Osteoblast (primary cell): ENCODE measurements at regions not wholly inside any gene's neighbourhood (a gene's known extent, or its start where the extent isn't known, plus 50 kb on each side); places are given as distances from the start of the nearest gene placed in this dataset.

ENCODE experiments used
- DNase-seq: peaks from one replicate; pipeline ENCODE4 v3.0.0; 2011; ENCODE audit warnings: low spot score, mixed read lengths; ENCODE audit not compliant: insufficient read length; ENCODE audit errors: missing footprints
- H2AFZ ChIP-seq: 2 replicates; pipeline ENCODE4 v1.6.0; 2011; ENCODE audit warnings: mild to moderate bottlenecking, low read length
- H3K27ac ChIP-seq: 2 replicates; pipeline ENCODE4 v1.5.1; 2011; ENCODE audit warnings: mild to moderate bottlenecking, low read depth, low read length, moderate library complexity
- H3K27me3 ChIP-seq: 2 replicates; pipeline ENCODE4 v1.6.0; 2012; ENCODE audit warnings: mild to moderate bottlenecking, control low read depth, inconsistent platforms, low read length, moderate library complexity; ENCODE audit not compliant: insufficient read depth
- H3K36me3 ChIP-seq: 2 replicates; pipeline ENCODE4 v1.5.1; 2011; ENCODE audit warnings: mild to moderate bottlenecking, low read length, control low read depth, moderate library complexity; ENCODE audit not compliant: insufficient read depth
- H3K4me1 ChIP-seq: 2 replicates; pipeline ENCODE4 v1.5.1; 2011; ENCODE audit warnings: mild to moderate bottlenecking, low read length, control low read depth, moderate library complexity; ENCODE audit not compliant: insufficient read depth
- H3K4me2 ChIP-seq: 2 replicates; pipeline ENCODE4 v1.6.0; 2011; ENCODE audit warnings: mild to moderate bottlenecking, low read length; ENCODE audit not compliant: insufficient read depth
- H3K4me3 ChIP-seq: fragments of 200-600 bp; sonication (generic); 3 replicates; pipeline ENCODE4 v1.5.1; 2012; ENCODE audit warnings: mild to moderate bottlenecking, low read length, inconsistent platforms; ENCODE audit not compliant: insufficient read depth
- H3K79me2 ChIP-seq: 2 replicates; pipeline ENCODE4 v1.6.0; 2012; ENCODE audit warnings: mild to moderate bottlenecking, low read length, control low read depth, inconsistent platforms; ENCODE audit not compliant: insufficient read depth
- H3K9me3 ChIP-seq: 2 replicates; pipeline ENCODE4 v1.5.1; 2011; ENCODE audit warnings: low read depth, low read length, control low read depth
- H4K20me1 ChIP-seq: 2 replicates; pipeline ENCODE4 v1.6.0; 2012; ENCODE audit warnings: mild to moderate bottlenecking, low read length, control low read depth; ENCODE audit not compliant: insufficient read depth
- TF ChIP-seq, protein P1 (sequence below): IDR thresholded peaks from 2 replicates; pipeline ENCODE4 v1.5.1; 2011; ENCODE audit warnings: mild to moderate bottlenecking, low read depth, low read length, moderate library complexity; ENCODE audit errors: extremely low read depth

DNA sequence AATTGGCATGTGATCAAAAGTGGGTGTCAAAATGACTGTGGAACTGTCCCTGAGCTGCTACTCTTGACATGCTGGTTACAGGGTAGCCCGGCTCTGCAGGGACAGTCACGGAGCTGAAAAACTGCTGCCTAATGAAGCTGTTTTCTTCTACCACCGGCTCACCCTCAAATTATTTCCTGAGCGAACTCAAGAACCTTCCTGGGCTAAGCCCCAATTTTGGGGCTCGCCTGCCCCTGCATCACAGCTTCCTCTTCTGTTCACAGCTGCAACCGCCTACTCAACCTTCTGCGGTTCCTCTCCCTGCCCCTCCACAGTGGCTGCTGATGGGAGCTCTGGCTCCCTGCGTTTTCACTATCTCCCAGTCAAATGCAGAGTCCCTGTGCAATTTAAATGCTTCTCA, 110.8 kb upstream of the MLN start:
- Histone ChIP-seq H4K20me1 (no peaks in the 10 kb centered on the region), H3K4me2 (no peak overlapping the region), H3K4me1 (no peaks in the 10 kb centered on the region), H3K79me2 (no peaks in the 10 kb centered on the region), H3K36me3 (no peaks in the 10 kb centered on the region), H3K27ac (no peak overlapping the region), H2AFZ (no peak overlapping the region), H3K4me3 (no peak overlapping the region), H3K9me3 (no peaks in the 10 kb centered on the region), H3K27me3 (peaks cover 27% of the 10 kb centered on the region)
- TF ChIP-seq, protein P1, sequence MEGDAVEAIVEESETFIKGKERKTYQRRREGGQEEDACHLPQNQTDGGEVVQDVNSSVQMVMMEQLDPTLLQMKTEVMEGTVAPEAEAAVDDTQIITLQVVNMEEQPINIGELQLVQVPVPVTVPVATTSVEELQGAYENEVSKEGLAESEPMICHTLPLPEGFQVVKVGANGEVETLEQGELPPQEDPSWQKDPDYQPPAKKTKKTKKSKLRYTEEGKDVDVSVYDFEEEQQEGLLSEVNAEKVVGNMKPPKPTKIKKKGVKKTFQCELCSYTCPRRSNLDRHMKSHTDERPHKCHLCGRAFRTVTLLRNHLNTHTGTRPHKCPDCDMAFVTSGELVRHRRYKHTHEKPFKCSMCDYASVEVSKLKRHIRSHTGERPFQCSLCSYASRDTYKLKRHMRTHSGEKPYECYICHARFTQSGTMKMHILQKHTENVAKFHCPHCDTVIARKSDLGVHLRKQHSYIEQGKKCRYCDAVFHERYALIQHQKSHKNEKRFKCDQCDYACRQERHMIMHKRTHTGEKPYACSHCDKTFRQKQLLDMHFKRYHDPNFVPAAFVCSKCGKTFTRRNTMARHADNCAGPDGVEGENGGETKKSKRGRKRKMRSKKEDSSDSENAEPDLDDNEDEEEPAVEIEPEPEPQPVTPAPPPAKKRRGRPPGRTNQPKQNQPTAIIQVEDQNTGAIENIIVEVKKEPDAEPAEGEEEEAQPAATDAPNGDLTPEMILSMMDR, result no peak
- DNase-seq, result no peak

DNA sequence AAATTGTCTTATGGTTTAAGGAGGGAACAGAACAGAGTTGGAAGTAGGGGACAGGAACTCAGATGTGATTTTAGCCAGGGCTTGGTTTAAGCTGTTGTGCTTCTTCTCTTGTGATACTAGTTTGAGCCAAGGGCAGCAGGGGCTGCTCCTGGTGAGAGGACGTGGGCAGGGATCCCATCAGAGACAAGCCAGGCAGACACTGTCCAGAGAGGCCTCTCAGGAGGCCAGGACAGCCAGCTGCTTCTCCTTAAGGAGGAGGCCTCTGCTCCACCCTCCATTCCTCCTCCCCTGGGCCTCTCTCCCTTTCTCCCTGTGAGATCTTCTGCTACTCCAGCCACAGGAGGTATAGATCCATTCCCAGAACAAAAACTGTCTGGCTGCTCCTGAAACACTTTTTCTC, 108.4 kb upstream of the MLN start:
- Histone ChIP-seq H3K27me3 (peaks cover 20% of the 10 kb centered on the region), H3K4me1 (no peaks in the 10 kb centered on the region), H3K9me3 (no peaks in the 10 kb centered on the region), H3K27ac (no peak overlapping the region), H3K79me2 (no peaks in the 10 kb centered on the region), H4K20me1 (no peaks in the 10 kb centered on the region), H3K36me3 (no peaks in the 10 kb centered on the region), H2AFZ (no peak overlapping the region), H3K4me2 (no peak overlapping the region), H3K4me3 (no peak overlapping the region)
- TF ChIP-seq, protein P1, result no peak
- DNase-seq, result no peak

- no peak for DNase-seq
- Histone ChIP-seq H3K27ac (no peak overlapping the region), H2AFZ (no peak overlapping the region), H4K20me1 (no peaks in the 10 kb centered on the region), H3K4me3 (no peak overlapping the region), H3K9me3 (no peaks in the 10 kb centered on the region), H3K27me3 (peaks cover 20% of the 10 kb centered on the region), H3K4me2 (no peak overlapping the region), H3K79me2 (no peaks in the 10 kb centered on the region), H3K4me1 (no peaks in the 10 kb centered on the region), H3K36me3 (no peaks in the 10 kb centered on the region)
- TF ChIP-seq, protein P1, result no peak
Observed at GRCh38 chr6:33911488-33911887, 107.7 kb upstream of the MLN start.

DNA sequence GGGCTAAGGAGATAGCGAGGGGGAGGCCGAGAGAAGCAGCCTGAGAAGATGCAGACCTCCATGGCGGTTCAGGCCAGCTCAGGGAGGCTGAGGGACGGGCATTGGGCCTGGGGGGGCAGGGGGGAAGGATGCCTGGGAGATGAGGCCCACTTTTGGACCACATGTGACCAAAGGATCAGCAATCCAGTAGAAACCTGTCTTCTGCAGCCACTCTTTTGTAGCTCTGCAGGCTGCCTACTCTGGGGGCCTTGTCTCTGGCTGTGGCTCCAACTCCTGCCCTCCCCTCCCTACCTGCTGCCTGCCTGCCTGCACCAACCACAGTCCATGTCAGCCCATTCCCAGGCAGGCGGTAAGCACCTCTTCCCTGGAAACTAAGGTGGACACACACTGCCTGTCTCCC, 106.8 kb upstream of the MLN start:
- H3K4me2 ChIP-seq, result no peak overlapping the region
- DNase-seq, result no peak
- no peak overlapping the region for H2AFZ ChIP-seq
- peaks cover 20% of the 10 kb centered on the region for H3K27me3 ChIP-seq
- no peaks in the 10 kb centered on the region for H3K4me1 ChIP-seq
- no peak overlapping the region for H3K4me3 ChIP-seq
- no peaks in the 10 kb centered on the region for H3K9me3 ChIP-seq
- H3K27ac ChIP-seq, result no peak overlapping the region
- H3K36me3 ChIP-seq, result no peaks in the 10 kb centered on the region
- TF ChIP-seq, protein P1, result no peak
- no peaks in the 10 kb centered on the region for H3K79me2 ChIP-seq
- H4K20me1 ChIP-seq, result no peaks in the 10 kb centered on the region
